Upper lobe of left lung (tissue), 4 donors: ENCODE measurements at regions not wholly inside any gene's neighbourhood (a gene's known extent, or its start where the extent isn't known, plus 50 kb on each side); places are given as distances from the start of the nearest gene placed in this dataset.

Source experiments
- CTCF ChIP-seq, 6 experiments: fragments of 450-650 bp in 4 of 6; fragments of 200-600 bp in 2 of 6; sonication (generic) in 2 of 6; IDR thresholded peaks; one replicate each; pipeline ENCODE4 v1.5.1; 2016 to 2019; ENCODE audit warnings: antibody characterized with exemption in 6 of 6
- EP300 ChIP-seq, 4 donors: sonication (generic); formaldehyde crosslinking; IDR thresholded peaks; one replicate each; pipeline ENCODE4 v1.5.1; 2017; ENCODE audit warnings: antibody characterized with exemption in 4 of 4, control low read depth in 2 of 4
- POLR2A ChIP-seq, 4 donors: fragments of 450-650 bp; IDR thresholded peaks; one replicate each; pipeline ENCODE4 v1.5.1; 2016 to 2017; ENCODE audit warnings: antibody characterized with exemption in 4 of 4, mild to moderate bottlenecking in 2 of 4
- POLR2AphosphoS5 ChIP-seq, 2 donors: sonication (generic); formaldehyde crosslinking; IDR thresholded peaks; one replicate each; pipeline ENCODE4 v1.5.1; 2017; ENCODE audit warnings: antibody characterized with exemption in 2 of 2

GRCh38 chr2:49693961-49694360, 539.6 kb upstream of the FSHR start:
- no peak for TF ChIP-seq CTCF (IDR thresholded peaks at IDR 0.05)
- TF ChIP-seq POLR2A (IDR thresholded peaks at IDR 0.05) = no peak
- no peak for TF ChIP-seq EP300 (IDR thresholded peaks at IDR 0.05)
- no peak for TF ChIP-seq POLR2AphosphoS5 (IDR thresholded peaks at IDR 0.05)
